GM18519 (cell line): ENCODE measurements at regions not wholly inside any gene's neighbourhood (a gene's known extent, or its start where the extent isn't known, plus 50 kb on each side); places are given as distances from the start of the nearest gene placed in this dataset.
"Not testable (repeated sequence)": the region's sequence is repeated elsewhere in the genome, so short reads cannot be mapped to it uniquely, and the experiment has no call there.

Source experiments
- ATAC-seq: cut with Tn5 transposase; IDR thresholded peaks from one replicate; pipeline ENCODE4 v1.9.1; 2021; ENCODE audit warnings: mild to moderate bottlenecking, moderate library complexity; ENCODE audit not compliant: unreplicated experiment, low FRiP score

DNA sequence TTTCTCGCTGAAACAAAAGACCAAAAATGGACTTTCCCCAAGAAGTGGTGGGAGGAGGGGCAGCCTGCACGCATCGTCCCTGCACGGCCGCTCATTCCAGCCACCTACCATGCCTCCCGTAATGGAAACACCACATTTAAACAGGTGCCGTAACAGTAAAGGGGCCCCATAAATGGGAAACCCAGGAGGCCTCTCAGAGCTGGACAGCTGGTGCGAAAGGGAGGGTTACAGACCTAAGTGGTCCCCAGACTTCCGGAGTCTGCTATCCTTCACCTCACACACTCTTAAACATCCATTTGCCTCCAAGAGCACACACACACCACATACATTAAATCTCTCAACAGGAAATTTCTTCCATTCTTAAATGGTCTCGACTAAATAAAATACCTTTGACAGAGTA, 120.7 kb upstream of the SOD1 start:
- ATAC-seq: no peak

DNA sequence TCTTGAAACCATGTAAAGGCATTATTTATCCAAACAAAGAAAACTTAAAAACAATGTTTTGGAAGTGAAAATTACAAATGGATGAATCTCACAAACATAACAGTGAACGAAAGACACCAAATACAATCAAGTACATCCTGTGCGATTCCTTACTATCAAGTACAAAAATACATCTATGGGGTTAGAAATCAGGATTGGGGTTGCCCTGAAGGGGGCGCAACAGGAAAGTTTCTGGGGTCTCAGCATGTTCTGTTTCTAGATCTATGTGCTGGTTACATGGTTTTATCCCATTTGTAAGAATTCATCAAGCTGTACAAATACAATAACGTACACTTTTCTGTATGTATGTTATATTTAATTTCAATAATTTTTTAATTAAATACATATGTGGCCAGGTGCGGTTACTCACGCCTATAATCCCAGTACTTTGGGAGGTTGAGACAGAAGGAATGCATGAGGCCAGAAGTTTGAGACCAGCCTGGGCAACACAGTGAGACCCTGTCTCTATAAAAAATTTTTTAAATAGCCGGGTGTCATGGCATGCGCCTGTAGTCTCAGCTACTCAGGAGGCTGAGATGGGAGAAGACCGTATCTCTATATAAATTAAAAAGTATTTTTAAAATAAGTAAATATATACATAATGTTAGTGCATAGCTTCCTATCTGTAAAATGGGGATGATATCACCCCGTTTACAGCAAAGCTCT, 121.5 kb upstream of the SOD1 start:
- ATAC-seq: no peak

DNA sequence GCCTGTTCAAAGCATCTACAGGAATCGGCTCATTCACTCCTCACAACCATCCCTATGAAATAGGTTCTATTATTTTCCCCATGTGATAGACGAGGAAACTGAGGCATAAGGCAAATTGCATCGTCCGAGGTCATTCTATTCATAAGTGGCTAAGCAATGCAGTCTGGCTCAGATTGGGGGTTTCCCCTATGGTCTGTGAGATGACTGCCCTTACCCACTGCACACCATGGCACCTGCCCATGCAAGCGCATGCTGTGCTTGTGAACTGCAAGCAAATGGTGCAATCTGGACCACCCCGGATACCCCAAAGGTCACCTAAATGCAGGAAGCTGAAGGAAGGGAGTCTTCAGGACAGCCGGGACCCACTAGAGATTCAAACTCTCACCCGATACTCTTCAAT, 123.4 kb upstream of the SOD1 start:
- no peak for ATAC-seq

DNA sequence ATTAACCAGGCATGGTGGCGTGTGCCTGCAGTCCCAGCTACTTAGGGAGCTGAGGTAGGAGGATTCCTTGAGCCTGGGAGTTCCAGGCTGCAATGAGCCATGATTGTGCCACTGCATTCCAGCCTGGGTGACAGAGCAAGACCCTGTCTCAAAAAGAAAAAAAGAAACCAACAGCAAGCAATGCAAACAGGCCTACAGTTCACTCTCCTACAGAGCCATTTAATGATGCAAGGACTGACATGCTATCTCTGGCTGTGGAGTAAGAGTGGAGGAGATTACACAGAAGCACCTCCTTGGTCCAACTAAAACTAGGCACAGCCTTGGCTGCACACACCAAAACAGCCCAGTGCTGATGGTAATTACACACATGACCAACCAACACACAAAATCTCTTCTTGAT, 127.5 kb upstream of the SOD1 start:
- ATAC-seq: no peak

DNA sequence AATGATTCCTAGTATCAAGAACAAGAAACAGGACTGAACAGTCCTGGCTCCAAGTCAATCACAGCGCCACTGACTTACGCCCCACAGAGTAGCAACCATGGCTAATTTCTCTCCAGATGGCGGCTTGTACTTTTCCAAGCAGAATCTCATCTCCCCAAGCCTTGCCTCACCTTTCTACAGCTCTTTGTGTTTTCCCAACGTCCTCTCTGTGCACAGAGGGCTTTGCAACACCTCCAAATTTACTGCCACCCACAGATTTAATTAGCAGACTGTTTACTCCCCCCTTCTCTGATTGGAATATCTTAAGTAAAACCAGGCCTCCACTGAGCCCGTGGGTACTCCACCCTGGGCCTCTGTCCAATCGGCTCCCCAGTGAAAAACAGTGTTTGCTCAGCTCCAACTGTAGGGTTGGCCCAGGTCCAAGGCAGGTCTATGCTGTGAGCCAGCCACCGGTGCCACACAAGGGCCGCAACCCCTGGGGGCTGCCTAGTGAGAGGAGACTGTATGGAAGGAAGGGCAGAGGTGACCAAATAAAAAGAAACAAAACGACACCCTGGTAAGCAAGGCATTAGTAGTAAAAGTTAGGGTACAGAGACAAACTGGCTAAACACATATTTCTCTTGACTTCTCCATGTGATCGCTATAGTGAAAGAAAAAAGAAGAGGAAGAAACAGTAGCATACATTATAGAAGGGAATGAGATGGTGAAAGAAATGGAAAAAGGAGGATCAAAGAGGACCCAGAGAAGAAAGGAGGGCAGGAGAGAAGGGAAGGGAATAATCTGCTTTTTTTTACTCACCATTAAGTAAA, 128.4 kb upstream of the SOD1 start:
- ATAC-seq: no peak

DNA sequence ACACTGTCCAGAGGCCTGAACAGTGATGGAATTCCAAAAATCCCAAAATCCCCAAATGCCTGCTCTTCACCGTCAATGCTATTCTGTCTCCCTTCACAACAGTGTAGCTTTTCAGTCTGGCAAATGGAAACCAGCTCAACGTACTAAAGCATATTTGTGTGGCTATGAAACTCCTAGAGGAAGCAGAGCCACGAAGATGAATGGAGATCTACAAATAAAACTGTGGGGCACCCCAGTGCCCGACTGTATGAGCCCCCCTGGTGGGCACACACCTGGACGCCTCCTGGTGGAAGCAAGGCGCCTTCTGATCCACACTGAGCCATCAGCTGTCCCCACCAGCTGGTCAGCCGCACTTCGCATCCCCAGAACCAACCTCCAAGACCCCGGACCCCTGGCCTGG, 129.1 kb upstream of the SOD1 start:
- no peak for ATAC-seq

DNA sequence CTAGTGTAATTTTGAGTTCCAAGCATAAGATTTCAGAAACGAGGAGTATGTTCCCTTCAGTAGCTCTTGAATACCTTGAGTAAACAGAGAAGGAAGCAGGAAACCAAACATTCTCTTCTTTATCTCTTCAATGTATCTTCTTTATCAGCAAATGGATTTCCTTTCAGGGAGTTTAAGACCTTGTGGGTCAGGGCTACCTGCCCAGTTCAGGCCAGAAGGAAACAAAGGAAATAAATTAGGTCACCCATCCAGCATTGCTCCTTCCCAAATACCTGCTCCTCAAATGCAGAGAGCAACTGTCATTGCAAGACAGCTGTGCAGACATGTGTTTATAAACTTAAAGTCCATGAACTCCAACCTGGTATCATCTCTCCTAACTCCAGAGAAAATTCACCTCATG, 130.1 kb upstream of the SOD1 start:
- no peak for ATAC-seq

DNA sequence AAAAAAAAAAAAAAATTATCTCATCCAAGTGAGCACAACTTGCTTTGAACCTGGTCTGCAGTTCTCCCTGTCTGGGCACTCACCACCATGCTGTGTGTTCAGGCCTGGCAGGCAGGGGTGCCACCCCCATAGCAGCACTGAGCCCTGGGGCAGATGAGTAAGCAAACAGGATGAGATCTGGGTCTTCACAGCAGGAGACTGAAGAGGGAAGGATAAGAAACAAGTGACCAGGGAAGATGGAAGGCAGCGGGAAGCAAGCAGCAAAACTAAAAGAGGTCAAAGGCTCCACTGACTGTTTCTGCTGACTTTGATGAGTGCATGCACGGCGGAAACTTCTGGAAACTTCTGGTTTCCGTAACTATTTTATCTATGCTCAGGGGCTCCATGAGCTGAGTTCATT, 133.5 kb upstream of the SOD1 start:
- ATAC-seq: no peak

DNA sequence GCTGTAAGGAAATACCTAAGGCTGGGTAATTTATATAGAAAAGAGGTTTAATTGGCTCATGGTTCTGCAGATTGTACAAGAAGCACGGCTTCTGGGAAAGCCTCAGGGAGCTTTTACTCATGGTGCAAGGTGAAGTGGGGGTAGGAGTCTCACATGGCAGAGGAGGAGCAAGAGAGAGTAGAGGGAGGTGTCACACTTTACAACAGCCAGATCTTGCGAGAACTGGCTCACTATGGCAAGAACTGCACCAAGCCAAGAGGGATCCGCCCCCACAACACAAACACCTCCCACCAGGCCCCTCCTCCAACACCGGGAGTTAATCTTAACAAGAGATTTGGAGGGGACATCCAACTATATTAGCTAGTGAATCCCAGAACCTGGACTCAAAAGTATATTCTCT, 135.4 kb upstream of the SOD1 start:
- no peak for ATAC-seq

DNA sequence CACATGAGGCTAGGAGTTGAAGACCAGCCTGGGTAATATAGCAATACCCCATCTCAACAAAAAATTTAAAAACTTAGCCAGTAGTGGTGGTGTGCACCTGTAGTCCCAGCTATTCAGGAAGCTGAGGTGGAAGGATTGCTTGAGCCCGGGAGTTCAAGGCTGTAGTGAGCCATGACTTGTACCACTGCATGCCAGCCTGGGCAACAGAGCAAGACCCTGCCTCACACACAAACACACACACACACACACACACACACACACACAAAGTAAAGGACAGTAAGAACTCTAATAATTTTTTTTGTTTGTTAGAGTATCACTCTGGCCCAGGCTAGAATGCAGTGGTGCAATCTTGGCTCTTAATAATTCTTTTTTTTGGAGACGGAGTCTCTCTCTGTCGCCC, 138.0 kb upstream of the SOD1 start:
- no peak for ATAC-seq

DNA sequence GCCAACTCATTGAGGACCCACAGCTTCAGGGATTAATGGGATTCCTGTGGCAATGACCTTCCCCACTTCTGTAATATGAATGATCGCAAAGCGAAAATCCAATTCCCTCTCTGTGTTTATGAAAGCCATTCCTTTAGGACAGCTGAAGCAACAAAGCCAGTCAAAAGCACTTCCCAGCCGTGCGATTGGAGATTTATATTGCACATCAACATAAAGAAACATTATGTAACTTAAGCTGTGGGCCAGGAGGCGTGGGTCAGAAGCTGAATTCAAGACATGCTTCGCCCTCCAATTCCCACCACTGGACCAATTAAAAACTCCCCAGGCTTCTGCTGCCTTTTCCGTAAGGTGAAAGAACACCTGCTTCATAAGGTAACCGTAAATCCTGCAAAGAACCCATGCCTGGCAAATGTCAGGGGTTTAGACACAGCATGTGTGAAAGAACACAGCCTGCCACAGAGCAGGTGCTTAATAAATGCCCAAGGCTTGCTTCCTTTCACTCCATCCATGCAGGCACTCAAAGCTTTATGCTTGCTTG, 138.9 kb upstream of the SOD1 start:
- ATAC-seq: no peak

DNA sequence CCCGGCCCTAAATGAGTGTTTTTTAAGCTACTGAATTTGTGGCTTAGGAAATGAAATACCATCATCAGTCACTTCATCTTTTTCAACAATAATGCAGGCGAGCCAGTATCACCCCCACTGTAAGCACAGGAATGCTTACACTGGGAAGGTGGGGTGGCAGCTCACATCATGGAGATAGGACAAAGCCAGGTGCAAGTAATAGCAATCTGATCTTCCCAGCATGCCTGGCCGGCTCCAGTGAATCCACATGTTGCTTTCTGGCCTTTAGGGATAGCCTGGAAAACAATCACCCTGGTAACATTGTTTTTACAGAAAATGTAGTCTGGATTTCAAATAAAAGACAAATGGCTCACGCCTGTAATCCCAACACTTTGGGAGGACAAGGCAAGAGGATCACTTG, 140.9 kb upstream of the SOD1 start:
- ATAC-seq: no peak

DNA sequence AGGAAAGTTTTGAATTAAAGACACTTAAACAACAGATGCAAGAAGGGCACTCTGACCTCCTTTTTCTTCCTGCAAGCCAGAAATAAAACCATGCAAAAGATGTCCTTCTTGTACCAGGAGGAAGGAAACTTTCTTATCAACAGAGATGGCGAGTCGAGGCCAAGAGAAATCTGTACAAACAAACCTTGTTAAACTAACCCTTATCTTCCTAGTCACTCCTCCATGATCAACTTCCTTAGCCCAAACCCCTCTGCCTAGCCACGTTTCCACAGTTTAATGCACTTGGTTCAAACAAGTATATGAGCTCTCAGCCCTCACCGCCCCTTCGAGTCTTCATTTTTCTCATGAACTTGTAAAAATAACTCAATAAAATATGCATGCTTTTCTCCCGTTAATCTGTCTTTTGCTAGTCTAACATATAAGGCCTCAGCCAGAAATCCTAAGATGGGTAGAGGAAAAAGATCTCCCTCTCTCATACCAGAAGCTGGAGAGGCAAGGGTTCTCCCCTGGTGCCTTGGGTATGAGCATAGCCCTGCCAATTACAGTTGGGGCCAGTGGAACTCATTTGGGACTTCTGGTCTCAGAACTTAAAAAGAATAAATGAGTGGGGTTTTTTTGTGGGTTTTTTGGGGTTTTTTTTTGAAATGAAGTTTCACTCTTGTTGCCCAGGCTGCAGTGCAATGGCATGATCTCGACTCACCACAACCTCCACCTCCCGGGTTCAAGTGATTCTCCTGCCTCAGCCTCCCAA, 141.7 kb upstream of the SOD1 start:
- no peak for ATAC-seq

DNA sequence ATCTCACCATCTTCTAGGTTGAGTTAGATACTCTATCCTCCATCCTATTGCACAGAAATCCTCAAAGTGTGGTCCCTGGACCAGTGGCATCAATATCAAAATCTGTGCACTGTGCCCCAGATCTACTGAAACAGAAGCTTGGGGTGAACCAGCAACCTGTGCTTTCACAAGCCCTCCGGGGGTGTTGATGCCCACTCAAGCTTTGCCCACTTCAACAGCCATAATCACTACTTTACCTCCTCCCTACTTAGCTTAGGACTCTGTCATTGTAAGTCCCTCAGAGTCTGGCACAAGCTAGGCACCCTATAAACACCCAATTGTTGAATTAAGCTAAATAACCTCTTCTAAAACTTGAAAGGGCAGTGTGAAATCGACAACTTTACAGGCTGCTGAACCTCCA, 144.2 kb upstream of the SOD1 start:
- no peak for ATAC-seq

DNA sequence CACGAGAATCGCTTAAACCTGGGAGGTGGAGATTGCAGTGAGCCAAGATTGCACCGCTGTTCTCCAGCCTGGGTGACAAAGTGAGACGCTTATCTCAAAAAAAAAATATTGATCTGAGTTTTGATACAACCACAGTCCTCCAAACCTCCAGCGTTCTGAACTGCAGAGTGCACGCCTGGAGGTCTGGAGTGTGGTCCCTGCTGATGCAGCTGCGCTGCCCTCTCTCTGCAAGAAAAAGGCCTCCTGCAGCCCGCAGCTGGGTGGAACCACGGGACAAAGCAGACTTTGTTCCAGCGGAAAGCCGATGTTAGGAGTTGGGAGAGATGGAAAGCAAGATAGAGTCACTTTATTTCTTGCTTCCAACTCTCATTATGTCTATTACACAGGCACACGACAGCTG, 144.9 kb upstream of the SOD1 start:
- no peak for ATAC-seq

DNA sequence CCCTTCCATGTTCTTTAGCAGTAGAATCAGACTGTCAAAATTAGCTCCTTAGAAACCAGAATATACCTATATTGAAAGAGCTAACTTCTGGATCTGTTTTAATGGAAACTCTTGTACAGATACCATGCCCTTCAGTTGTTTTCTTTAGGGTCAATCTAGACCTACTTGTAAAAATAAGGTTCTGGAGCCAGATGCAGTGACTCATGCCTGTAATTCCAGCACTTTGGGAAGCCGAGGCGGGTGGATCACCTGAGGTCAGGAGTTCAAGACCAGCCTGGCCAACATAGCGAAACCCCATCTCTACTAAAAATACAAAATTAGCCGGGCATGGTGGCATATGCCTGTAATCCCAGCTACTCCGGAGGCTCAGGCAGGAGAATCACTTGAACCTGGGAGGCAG, 146.0 kb upstream of the SOD1 start:
- not testable (repeated sequence) for ATAC-seq

DNA sequence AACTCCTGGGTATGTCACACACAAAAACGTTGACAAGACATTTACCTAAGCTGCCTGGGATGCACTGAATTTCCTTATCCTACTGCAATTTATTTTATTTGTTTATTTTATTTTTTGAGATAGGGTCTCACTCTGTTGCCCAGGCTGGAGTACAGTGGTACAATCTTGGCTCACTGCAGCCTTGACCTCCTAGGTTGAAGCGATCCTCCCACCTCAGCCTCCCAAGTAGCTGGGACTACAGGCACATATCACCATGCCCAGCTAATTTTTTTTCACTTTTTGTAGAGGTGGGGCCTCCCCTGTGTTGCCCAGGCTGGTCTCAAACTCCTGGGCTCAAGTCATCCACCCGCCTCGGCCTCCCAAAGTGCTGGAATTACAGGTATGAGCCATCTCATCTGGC, 147.5 kb upstream of the SOD1 start:
- ATAC-seq: not testable (repeated sequence)

DNA sequence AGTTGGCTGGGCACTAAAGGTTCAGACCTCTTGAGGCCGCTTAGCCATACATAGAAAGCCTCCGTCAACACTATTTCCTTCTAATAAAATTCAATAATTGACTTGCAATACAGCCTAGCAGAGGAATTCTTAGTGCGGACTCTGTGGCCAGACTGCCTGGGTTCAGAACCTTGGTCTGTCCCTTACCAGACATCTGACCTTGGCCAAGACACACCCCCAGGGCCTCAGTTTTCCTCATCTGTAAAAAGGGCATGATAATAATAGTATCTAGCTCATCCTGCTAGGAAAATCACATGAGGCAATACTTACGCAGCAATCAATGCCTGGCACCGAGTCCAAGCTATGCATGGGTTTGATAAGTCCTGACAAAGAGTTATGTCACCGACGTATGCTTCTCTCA, 148.2 kb upstream of the SOD1 start:
- ATAC-seq: no peak

DNA sequence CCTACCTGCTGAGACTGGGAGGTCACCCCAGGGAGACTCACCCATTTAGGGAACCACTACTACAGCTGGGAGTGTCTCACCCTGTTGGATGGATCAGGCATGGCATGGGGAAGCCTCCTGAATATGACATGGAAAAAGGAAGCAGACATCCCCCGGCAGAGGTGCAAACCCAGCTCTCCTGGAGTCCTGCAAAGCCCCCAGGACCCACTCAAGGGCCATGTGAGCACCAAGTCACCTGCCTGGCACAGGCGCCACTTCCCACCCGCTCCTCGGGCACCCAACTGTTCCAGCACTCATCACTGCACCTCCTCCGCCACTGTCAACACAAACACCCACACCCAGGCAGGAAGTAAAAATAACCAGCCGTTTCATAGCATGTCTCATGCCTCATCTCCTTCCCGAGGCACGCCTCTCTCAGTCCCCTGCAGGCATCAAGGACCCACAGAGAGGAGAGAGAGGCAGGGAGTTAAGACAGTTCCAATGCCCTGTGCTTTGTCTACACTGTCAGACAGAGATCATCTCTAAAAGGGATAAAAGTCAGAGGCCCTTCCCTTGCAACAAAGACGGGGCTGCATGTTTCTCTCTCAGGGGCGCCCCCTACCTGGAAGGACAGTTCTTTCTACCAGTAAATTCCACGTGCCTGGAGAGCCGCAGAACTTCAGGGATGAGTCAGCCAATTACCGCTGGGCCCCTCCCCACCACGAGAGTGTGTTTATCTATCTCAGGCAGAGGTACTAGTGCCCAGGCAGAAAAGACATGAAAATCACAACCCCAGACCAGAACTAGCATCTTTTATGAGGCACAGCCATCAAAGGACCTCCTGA, 150.1 kb upstream of the SOD1 start:
- peak; percentile 34 for ATAC-seq

DNA sequence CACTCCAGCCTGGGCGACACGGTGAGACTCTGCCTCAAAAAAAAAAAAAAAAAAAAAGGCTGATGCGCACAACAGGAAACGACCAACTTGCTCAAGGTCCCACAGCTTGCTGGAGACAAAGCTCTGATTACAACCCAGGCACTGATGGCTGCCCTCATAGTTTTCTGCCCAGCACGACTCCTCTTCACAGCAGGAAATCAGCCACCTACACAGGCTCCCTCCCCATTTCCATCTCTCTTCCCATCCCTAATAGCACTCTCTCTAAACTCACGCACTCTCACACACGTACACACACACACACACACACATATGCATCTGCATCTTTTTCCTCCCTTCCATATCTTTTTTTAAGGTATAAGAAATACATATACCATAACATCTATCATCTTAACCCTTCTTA, 153.5 kb upstream of the SOD1 start:
- ATAC-seq: no peak
